Stomach (tissue), 8 donors: ENCODE measurements at regions not wholly inside any gene's neighbourhood (a gene's known extent, or its start where the extent isn't known, plus 50 kb on each side); places are given as distances from the start of the nearest gene placed in this dataset.

Experiments used
- DNase-seq, 2 donors: peaks; one replicate each; pipeline versions ENCODE4 v3.0.0 to v3.0.0-alpha.2; 2013 to 2019
- H3K27ac ChIP-seq, 5 donors: fragments of 200-600 bp in 4 of 5; sonication (generic) in 4 of 5; one replicate each; pipeline ENCODE4 v1.5.1; 2013 to 2019; ENCODE audit warnings: mild to moderate bottlenecking in 1 of 5, moderate library complexity in 1 of 5
- H3K27me3 ChIP-seq, 3 donors: fragments of 200-600 bp; sonication (generic); one replicate each; pipeline ENCODE4 v1.5.1; 2017 to 2019; ENCODE audit warnings: mixed run types in 1 of 3
- H3K36me3 ChIP-seq, 4 donors: fragments of 200-600 bp; sonication (generic); 1 replicate in 3 of 4; 2 replicates in 1 of 4; pipeline ENCODE4 v1.5.1; 2016 to 2019
- H3K4me1 ChIP-seq, 4 donors: fragments of 200-600 bp; sonication (generic); one replicate each; pipeline ENCODE4 v1.5.1; 2016 to 2019
- H3K4me3 ChIP-seq, 4 donors: fragments of 200-600 bp; sonication (generic) in 3 of 4; one replicate each; pipeline ENCODE4 v1.5.1; 2016 to 2019; ENCODE audit warnings: mild to moderate bottlenecking in 1 of 4
- H3K9me3 ChIP-seq, 4 donors: fragments of 200-600 bp; sonication (generic); one replicate each; pipeline ENCODE4 v1.5.1; 2016 to 2019
- EP300 ChIP-seq: sonication (generic); formaldehyde crosslinking; IDR thresholded peaks from one replicate; pipeline ENCODE4 v1.6.1; 2017; ENCODE audit warnings: antibody characterized with exemption
- POLR2A ChIP-seq, 4 donors: fragments of 450-650 bp; IDR thresholded peaks; one replicate each; pipeline ENCODE4 v1.6.1; 2016; ENCODE audit warnings: antibody characterized with exemption in 4 of 4, control low read depth in 2 of 4, mild to moderate bottlenecking in 1 of 4, moderate library complexity in 1 of 4
- POLR2AphosphoS5 ChIP-seq, 3 donors: sonication (generic); formaldehyde crosslinking; IDR thresholded peaks; one replicate each; pipeline ENCODE4 v1.6.1; 2016; ENCODE audit warnings: antibody characterized with exemption in 3 of 3
- WGBS, 5 donors: extraction: QIAGEN DNeasy Blood & Tissue Kit in 3 of 5; methylation state at CpG; one replicate each; pipeline versions ENCODE4 v1.1.5 to v1.1.7; 2013 to 2018; 5-methylcytosine and 5-hydroxymethylcytosine counted together
- intact Hi-C: fragments of 100-400 bp; cut with DNase I; formaldehyde crosslinking; loops from one replicate; pipeline ENCODE4 v1.15.1; 2023; ENCODE audit warnings: low total_unique reads
- TF ChIP-seq, protein P1 (sequence below), 7 experiments: fragments of 450-650 bp in 4 of 7; fragments of 200-600 bp in 3 of 7; sonication (generic) in 3 of 7; IDR thresholded peaks; one replicate each; pipeline ENCODE4 v1.5.1; 2016 to 2019; ENCODE audit warnings: antibody characterized with exemption in 7 of 7, control low read depth in 2 of 7, mild to moderate bottlenecking in 1 of 7
- donor health status: healthy with polysubstance abuse.
- donor health status: Bipolar disorder and iron deficiency.
- donor health status: healthy.

DNA sequence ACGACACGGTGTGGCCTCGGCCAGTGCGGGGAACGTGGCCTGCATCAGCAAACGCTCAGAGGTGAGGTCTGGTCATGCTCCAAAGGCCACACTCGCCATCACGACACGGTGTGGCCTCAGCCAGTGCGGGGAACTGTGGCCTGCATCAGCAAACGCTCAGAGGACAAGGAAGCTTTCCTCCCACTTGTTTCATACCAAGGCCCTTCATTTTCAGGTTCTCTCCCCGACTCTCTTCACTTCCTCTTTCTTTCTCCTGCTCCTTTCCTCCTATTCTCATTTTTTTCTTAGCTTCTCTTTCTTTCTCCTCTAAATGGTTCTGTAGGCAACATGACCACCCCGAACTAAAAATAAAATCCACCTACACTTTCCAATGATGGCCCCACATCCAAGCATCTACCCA lies 384.4 kb upstream of the SHH start:
- H3K9me3 ChIP-seq = no peaks in the 10 kb centered on the region
- intact Hi-C loops = no loop called here
- no peaks in the 10 kb centered on the region for H3K36me3 ChIP-seq
- no peak overlapping the region for H3K4me3 ChIP-seq
- WGBS, 5 donors = 84 to 91% (median 86%) methylated on average over 13 of the region's 13 CpGs
- TF ChIP-seq POLR2A (IDR thresholded peaks at IDR 0.05) (no peak), POLR2AphosphoS5 (IDR thresholded peaks at IDR 0.05) (no peak), EP300 (no peak)
- TF ChIP-seq, protein P1, sequence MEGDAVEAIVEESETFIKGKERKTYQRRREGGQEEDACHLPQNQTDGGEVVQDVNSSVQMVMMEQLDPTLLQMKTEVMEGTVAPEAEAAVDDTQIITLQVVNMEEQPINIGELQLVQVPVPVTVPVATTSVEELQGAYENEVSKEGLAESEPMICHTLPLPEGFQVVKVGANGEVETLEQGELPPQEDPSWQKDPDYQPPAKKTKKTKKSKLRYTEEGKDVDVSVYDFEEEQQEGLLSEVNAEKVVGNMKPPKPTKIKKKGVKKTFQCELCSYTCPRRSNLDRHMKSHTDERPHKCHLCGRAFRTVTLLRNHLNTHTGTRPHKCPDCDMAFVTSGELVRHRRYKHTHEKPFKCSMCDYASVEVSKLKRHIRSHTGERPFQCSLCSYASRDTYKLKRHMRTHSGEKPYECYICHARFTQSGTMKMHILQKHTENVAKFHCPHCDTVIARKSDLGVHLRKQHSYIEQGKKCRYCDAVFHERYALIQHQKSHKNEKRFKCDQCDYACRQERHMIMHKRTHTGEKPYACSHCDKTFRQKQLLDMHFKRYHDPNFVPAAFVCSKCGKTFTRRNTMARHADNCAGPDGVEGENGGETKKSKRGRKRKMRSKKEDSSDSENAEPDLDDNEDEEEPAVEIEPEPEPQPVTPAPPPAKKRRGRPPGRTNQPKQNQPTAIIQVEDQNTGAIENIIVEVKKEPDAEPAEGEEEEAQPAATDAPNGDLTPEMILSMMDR (IDR thresholded peaks at IDR 0.05) = no peak
- DNase-seq = no peak
- H3K27me3 ChIP-seq = peaks cover 0 to 5% (median 0%) of the 10 kb centered on the region in 3 donors
- H3K4me1 ChIP-seq = no peaks in the 10 kb centered on the region
- H3K27ac ChIP-seq = no peak overlapping the region

DNA sequence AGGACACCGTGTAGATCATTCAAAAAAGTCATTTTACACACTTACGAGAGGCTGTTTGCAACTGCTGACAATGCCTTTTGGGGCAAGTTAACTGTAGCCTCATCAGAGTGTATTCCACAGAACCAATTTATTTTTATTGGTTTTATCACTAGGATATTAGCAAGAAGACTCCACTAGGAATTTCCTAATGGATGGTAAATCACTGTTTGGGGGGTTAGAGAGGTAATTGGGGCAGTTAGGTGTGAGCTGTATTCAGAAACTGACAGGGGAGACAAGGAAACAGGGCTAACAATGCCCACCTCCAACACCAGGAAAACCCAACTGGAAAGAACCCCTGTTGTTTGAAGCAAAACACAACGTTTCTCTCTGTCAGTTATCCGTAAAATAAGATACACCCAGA lies 383.0 kb upstream of the SHH start:
- 62 to 78% (median 70%) methylated on average over 4 of the region's 4 CpGs for WGBS, 5 donors

DNA sequence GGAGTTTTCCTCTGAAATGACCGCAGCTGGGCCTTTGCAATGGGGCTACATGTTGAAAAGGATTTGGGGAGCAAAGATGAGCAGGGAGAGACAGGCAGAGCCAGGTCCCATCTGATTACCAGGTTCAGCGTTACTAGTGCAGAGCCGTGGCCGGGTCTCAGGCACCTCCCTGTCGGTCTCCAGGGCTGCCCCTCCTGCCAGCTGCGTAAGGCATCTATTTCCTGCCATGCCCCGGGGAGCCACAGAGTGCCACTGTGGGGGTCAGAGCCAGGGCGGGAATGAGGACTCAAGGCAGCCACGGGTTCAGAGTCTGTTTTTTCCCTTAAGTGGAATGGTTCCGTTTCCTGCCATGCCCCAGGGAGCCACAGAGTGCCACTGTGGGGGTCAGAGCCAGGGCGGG lies 382.6 kb upstream of the SHH start:
- 54 to 72% (median 66%) methylated on average over 11 of the region's 11 CpGs for WGBS, 5 donors

More for the DNA sequence above, 383.0 kb upstream of the SHH start:
- H3K9me3 ChIP-seq = no peaks in the 10 kb centered on the region
- no peaks in the 10 kb centered on the region for H3K36me3 ChIP-seq
- DNase-seq = no peak
- intact Hi-C loops = no loop called here
- TF ChIP-seq, protein P1 (IDR thresholded peaks at IDR 0.05) = no peak
- TF ChIP-seq POLR2A (IDR thresholded peaks at IDR 0.05) = no peak
- TF ChIP-seq POLR2AphosphoS5 (IDR thresholded peaks at IDR 0.05) = no peak
- TF ChIP-seq EP300 = no peak
- H3K27ac ChIP-seq = no peak overlapping the region
- H3K27me3 ChIP-seq = peaks cover 0 to 5% (median 0%) of the 10 kb centered on the region in 3 donors
- no peaks in the 10 kb centered on the region for H3K4me1 ChIP-seq
- H3K4me3 ChIP-seq = no peak overlapping the region

DNA sequence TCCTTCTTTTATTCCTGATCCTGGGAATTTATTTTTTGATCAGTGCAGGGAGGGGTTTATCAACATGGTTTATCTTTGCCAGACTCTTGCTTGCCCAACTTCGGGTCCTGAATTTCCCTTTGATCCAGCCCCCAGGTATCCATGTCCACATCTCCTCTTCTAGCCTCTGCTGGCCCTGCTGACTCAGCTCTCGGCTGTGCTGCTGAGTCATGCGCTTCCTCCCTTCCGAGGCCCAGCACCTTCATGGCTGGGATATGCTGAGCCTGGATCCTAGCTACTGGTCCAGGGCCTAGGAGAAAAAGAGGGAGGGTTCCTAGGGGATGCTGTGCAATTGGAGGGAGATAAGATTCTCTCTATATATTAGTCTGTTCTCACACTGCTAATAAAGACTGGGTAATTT lies 380.7 kb upstream of the SHH start:
- WGBS, 5 donors = 62 to 76% (median 72%) methylated on average over 4 of the region's 4 CpGs
- no peak for DNase-seq

More for the DNA sequence above, 382.6 kb upstream of the SHH start:
- Histone ChIP-seq H3K36me3 (no peaks in the 10 kb centered on the region), H3K27ac (no peak overlapping the region), H3K9me3 (no peaks in the 10 kb centered on the region), H3K27me3 (peaks cover 0 to 5% (median 0%) of the 10 kb centered on the region in 3 donors), H3K4me1 (no peaks in the 10 kb centered on the region), H3K4me3 (no peak overlapping the region)
- DNase-seq = no peak
- intact Hi-C loops = no loop called here
- TF ChIP-seq, protein P1 (IDR thresholded peaks at IDR 0.05) = no peak
- TF ChIP-seq POLR2AphosphoS5 (IDR thresholded peaks at IDR 0.05) (no peak), POLR2A (IDR thresholded peaks at IDR 0.05) (no peak), EP300 (no peak)

More for the DNA sequence above, 380.7 kb upstream of the SHH start:
- Histone ChIP-seq H3K36me3 (no peaks in the 10 kb centered on the region), H3K4me3 (no peak overlapping the region), H3K27me3 (peaks cover 0 to 5% (median 0%) of the 10 kb centered on the region in 3 donors), H3K9me3 (no peaks in the 10 kb centered on the region), H3K4me1 (no peaks in the 10 kb centered on the region), H3K27ac (no peak overlapping the region)
- TF ChIP-seq POLR2A (IDR thresholded peaks at IDR 0.05) (no peak), POLR2AphosphoS5 (IDR thresholded peaks at IDR 0.05) (no peak), EP300 (no peak)
- TF ChIP-seq, protein P1 (IDR thresholded peaks at IDR 0.05) = no peak
- intact Hi-C loops = no loop called here
